ENCODE measurements at regions not wholly inside any gene's neighbourhood (a gene's known extent, or its start where the extent isn't known, plus 50 kb on each side); places are given as distances from the start of the nearest gene placed in this dataset.
"Not testable (repeated sequence)": the region's sequence is repeated elsewhere in the genome, so short reads cannot be mapped to it uniquely, and the experiment has no call there.

DNA sequence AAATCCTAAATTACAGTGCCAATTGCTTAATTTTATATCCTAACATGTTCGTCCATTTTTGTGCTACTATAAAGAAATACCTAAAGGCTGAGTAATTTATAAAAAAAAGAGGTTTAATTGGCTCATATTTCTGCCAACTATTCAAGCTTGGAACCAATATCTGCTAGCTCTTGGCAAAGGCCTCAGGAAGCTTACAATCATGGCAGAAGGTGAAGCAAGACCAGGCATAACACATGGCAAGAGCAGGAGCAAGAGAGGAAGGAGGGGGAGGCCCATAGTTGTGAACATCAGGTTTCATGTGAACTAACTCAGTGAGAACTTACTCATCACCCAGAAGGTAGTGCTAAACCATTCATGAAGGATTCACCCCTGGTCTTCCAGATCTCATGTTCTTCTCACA lies 494.3 kb downstream of the CCER1 start:
- intact Hi-C loops (cut with DNase I) = no loop called here
- H3K27ac ChIP-seq = no peak overlapping the region
- no peaks in the 10 kb centered on the region for H3K27me3 ChIP-seq (ENCODE audit: low read depth)
- no peaks in the 10 kb centered on the region for H3K4me1 ChIP-seq
- ATAC-seq (no peak), DNase-seq (no peak)
- no peaks in the 10 kb centered on the region for H3K36me3 ChIP-seq
- TF ChIP-seq, protein P1, sequence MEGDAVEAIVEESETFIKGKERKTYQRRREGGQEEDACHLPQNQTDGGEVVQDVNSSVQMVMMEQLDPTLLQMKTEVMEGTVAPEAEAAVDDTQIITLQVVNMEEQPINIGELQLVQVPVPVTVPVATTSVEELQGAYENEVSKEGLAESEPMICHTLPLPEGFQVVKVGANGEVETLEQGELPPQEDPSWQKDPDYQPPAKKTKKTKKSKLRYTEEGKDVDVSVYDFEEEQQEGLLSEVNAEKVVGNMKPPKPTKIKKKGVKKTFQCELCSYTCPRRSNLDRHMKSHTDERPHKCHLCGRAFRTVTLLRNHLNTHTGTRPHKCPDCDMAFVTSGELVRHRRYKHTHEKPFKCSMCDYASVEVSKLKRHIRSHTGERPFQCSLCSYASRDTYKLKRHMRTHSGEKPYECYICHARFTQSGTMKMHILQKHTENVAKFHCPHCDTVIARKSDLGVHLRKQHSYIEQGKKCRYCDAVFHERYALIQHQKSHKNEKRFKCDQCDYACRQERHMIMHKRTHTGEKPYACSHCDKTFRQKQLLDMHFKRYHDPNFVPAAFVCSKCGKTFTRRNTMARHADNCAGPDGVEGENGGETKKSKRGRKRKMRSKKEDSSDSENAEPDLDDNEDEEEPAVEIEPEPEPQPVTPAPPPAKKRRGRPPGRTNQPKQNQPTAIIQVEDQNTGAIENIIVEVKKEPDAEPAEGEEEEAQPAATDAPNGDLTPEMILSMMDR (IDR thresholded peaks at IDR 0.05) = no peak
- no peak overlapping the region for H3K4me3 ChIP-seq
- peaks cover 3% of the 10 kb centered on the region for H3K9me3 ChIP-seq

DNA sequence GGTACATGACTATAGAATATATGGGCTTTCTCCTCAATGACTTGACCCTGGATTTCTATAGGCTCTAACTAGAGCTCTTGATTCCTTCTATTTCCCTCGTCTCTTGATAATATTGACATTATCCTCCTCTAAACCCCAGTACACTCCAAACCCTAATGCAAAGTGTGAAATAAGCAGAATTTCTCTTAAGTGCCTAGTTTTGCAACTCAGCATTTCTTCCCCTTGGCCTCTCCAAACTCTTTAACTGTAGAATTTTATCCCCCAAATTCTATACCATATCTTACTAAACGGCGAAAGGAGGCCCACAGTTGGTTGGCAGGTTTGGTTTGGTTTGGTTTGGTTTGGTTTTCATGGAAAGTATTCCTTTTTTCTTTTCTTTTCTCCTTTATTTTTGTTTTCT lies 498.7 kb downstream of the CCER1 start:
- TF ChIP-seq, protein P1 (IDR thresholded peaks at IDR 0.05) = no peak
- no peaks in the 10 kb centered on the region for H3K27me3 ChIP-seq (ENCODE audit: low read depth)
- no peak overlapping the region for H3K4me3 ChIP-seq
- no peaks in the 10 kb centered on the region for H3K36me3 ChIP-seq
- no peaks in the 10 kb centered on the region for H3K9me3 ChIP-seq
- no peak overlapping the region for H3K27ac ChIP-seq
- no peaks in the 10 kb centered on the region for H3K4me1 ChIP-seq
- ATAC-seq = no peak
- DNase-seq = no peak
- intact Hi-C loops (cut with DNase I) = no loop called here

DNA sequence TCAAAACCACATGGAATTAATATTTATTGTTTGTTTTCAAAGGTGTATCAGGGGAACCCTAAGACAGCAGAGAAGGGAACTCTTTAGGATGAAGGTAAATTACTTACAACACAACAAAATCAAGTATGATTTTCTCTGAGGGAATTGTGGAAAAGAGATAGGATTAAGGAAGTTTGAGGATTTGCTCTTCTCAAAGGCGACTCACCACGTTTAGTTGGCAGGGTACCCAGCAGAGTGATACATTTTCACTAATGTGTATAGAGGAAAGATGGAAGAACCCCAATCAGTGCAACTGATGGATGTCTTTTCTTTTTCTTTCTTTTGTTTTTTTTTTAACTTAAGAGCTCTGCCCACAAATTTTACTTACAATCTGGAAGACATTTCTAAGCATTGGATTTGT lies 499.2 kb downstream of the CCER1 start:
- no peak overlapping the region for H3K4me3 ChIP-seq
- H3K36me3 ChIP-seq = no peaks in the 10 kb centered on the region
- H3K4me1 ChIP-seq = no peaks in the 10 kb centered on the region
- DNase-seq (no peak), ATAC-seq (no peak)
- H3K27ac ChIP-seq = no peak overlapping the region
- intact Hi-C loops (cut with DNase I) = no loop called here
- H3K27me3 ChIP-seq (ENCODE audit: low read depth) = no peaks in the 10 kb centered on the region
- no peaks in the 10 kb centered on the region for H3K9me3 ChIP-seq
- TF ChIP-seq, protein P1 (IDR thresholded peaks at IDR 0.05) = no peak

DNA sequence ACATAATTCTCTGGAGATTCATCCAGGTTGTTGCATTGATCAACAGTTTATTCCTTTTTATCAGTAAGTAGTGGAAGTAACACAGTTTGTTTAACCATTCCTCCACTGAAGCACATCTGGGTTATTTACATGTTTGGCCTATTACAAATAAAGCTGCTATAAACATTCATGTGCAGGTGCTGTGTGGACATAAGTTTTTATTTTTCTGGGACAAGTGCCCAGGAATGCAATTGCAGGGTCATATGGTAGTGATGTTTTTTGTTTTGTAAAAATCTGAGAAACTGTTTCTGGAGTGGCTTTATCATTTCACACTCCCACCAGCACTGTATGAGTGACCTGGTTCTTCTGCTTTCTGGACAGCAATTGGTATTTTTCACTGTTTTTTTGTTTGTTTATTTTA lies 505.4 kb downstream of the CCER1 start:
- intact Hi-C loops (cut with DNase I) = no loop called here
- H3K36me3 ChIP-seq = no peaks in the 10 kb centered on the region

DNA sequence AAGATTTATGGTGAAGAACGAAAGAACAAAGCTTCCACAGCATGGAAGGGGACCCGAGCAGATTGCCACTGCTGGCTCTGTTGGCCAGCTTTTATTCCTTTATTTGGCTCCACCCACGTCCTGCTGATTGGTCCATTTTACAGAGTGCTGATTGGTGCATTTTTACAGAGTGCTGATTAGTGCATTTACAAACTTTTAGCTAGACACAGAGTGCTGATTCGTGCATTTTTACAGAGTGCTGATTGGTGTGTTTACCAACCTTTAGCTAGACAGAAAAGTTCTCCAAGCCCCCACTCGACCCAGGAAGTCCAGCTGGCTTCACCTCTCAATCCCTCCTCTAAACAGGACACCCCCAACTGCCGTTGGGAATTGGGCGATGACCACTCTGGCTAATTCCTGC lies 511.5 kb downstream of the CCER1 start:
- H3K4me1 ChIP-seq; H3K27ac ChIP-seq; H3K36me3 ChIP-seq; ATAC-seq; H3K27me3 ChIP-seq (ENCODE audit: low read depth); H3K4me3 ChIP-seq; DNase-seq; H3K9me3 ChIP-seq; intact Hi-C loops (cut with DNase I): not testable (repeated sequence)

More for the DNA sequence above, 505.4 kb downstream of the CCER1 start:
- H3K4me1 ChIP-seq = no peaks in the 10 kb centered on the region
- DNase-seq = no peak
- no peaks in the 10 kb centered on the region for H3K27me3 ChIP-seq (ENCODE audit: low read depth)
- ATAC-seq = no peak
- H3K27ac ChIP-seq = no peak overlapping the region
- H3K4me3 ChIP-seq = no peak overlapping the region
- TF ChIP-seq, protein P1 (IDR thresholded peaks at IDR 0.05) = no peak
- no peaks in the 10 kb centered on the region for H3K9me3 ChIP-seq

DNA sequence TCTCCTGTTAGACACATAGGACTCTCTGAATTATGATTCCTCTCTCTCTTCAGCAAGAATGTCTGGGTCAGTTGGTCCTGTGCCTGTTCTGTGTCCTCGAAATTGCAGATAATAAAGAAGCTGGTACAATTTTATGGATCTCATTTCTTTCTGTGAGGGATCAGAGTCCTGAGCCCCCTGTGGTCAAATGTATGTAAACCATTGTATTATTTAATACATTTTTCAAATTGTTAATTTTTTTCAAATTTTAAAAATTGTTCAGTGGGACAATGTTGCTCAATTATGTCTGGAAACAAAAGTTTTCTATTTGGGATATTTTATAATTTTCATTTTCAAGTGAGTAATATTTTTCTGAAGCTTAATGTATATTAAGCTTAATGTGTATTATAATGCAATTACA lies 513.5 kb downstream of the CCER1 start:
- TF ChIP-seq, protein P1 (IDR thresholded peaks at IDR 0.05) = no peak
- Histone ChIP-seq H3K9me3 (peaks cover 10% of the 10 kb centered on the region), H3K4me1 (no peaks in the 10 kb centered on the region), H3K4me3 (no peak overlapping the region), H3K27ac (no peak overlapping the region), H3K27me3 (ENCODE audit: low read depth) (no peaks in the 10 kb centered on the region), H3K36me3 (no peaks in the 10 kb centered on the region)
- no peak for ATAC-seq
- no peak for DNase-seq
- intact Hi-C loops (cut with DNase I) = no loop called here
